HG03064 (cell line): ENCODE measurements at regions not wholly inside any gene's neighbourhood (a gene's known extent, or its start where the extent isn't known, plus 50 kb on each side); places are given as distances from the start of the nearest gene placed in this dataset.

Source experiments
- ATAC-seq: cut with Tn5 transposase; IDR thresholded peaks from one replicate; pipeline ENCODE4 v1.9.1; 2021; ENCODE audit warnings: low read depth; ENCODE audit not compliant: unreplicated experiment

GRCh38 chr5:4158750-4159447, 563.3 kb downstream of the IRX1 start:
- no peak for ATAC-seq

GRCh38 chr5:4159681-4160080, 564.0 kb downstream of the IRX1 start:
- ATAC-seq: no peak

GRCh38 chr5:4164167-4164566, 568.5 kb downstream of the IRX1 start:
- no peak for ATAC-seq

- ATAC-seq: no peak
These were observed 585.1 kb downstream of the IRX1 start for GRCh38 chr5:4180703-4181102.

GRCh38 chr5:4182144-4182543, 586.5 kb downstream of the IRX1 start:
- no peak for ATAC-seq

- ATAC-seq: no peak
These were observed 589.5 kb downstream of the IRX1 start for GRCh38 chr5:4185127-4185526.

- ATAC-seq: no peak
These were observed 593.1 kb downstream of the IRX1 start for GRCh38 chr5:4188704-4189103.

- no peak for ATAC-seq
These were observed 593.7 kb downstream of the IRX1 start for GRCh38 chr5:4189317-4189716.

- ATAC-seq: no peak
These were observed 595.4 kb downstream of the IRX1 start for GRCh38 chr5:4191041-4191440.

- no peak for ATAC-seq
These were observed 596.1 kb downstream of the IRX1 start for GRCh38 chr5:4191703-4192102.

- ATAC-seq: no peak
These were observed 596.5 kb downstream of the IRX1 start for GRCh38 chr5:4192111-4192510.

GRCh38 chr5:4196744-4197143, 601.1 kb downstream of the IRX1 start:
- ATAC-seq: no peak

- ATAC-seq: no peak
These were observed 601.5 kb downstream of the IRX1 start for GRCh38 chr5:4197151-4197550.

GRCh38 chr5:4198461-4198860, 602.8 kb downstream of the IRX1 start:
- no peak for ATAC-seq

- ATAC-seq: no peak
These were observed 603.6 kb downstream of the IRX1 start for GRCh38 chr5:4199049-4199841.

- no peak for ATAC-seq
These were observed 607.5 kb downstream of the IRX1 start for GRCh38 chr5:4203146-4203545.

GRCh38 chr5:4204276-4205141, 608.9 kb downstream of the IRX1 start:
- no peak for ATAC-seq

- ATAC-seq: no peak
These were observed 609.8 kb downstream of the IRX1 start for GRCh38 chr5:4205398-4205797.

- no peak for ATAC-seq
These were observed 610.5 kb downstream of the IRX1 start for GRCh38 chr5:4206127-4206526.

GRCh38 chr5:4207486-4207885, 611.9 kb downstream of the IRX1 start:
- no peak for ATAC-seq

- no peak for ATAC-seq
These were observed 612.9 kb downstream of the IRX1 start for GRCh38 chr5:4208537-4208936.
